ENCODE measurements at regions not wholly inside any gene's neighbourhood (a gene's known extent, or its start where the extent isn't known, plus 50 kb on each side); places are given as distances from the start of the nearest gene placed in this dataset.

- Histone ChIP-seq H3K27me3 (ENCODE audit: control insufficient read depth, insufficient read depth, low read length) (no peaks in the 10 kb centered on the region), H3K9ac (ENCODE audit: insufficient read depth, low read length) (no peak overlapping the region), H4K20me1 (ENCODE audit: control insufficient read depth, extremely low read depth, insufficient read depth, low read length) (no peaks in the 10 kb centered on the region), H3K27ac (ENCODE audit: insufficient read depth, low read length) (no peak overlapping the region), H3K4me3 (replicated peaks in 1 of 4; ENCODE audit: control extremely low read depth in 1 of 4, insufficient read depth in 1 of 4, low read depth in 3 of 4, low read length in 4 of 4) (no peak overlapping the region), H3K36me3 (ENCODE audit: control insufficient read depth, insufficient read depth, low read length) (no peaks in the 10 kb centered on the region), H3K9me3 (ENCODE audit: control insufficient read depth, insufficient read depth, low read depth, low read length) (no peaks in the 10 kb centered on the region), H3K79me2 (ENCODE audit: control insufficient read depth, insufficient read depth, low read length) (no peaks in the 10 kb centered on the region), H3K4me1 (ENCODE audit: control insufficient read depth, extremely low read depth, insufficient read depth, low read length) (no peaks in the 10 kb centered on the region), H3K4me2 (ENCODE audit: extremely low read depth, insufficient read depth, low read length) (peak overlapping the region; percentile 11), H2AFZ (ENCODE audit: low read length) (no peak overlapping the region)
- TF ChIP-seq CTCF (conservative IDR thresholded peaks at IDR 0.05 in 1 of 2, IDR thresholded peaks at IDR 0.05 in 1 of 2; ENCODE audit: low read depth in 1 of 2, low read length in 2 of 2) (no peak), EZH2 (IDR thresholded peaks at IDR 0.05; ENCODE audit: low read length, missing control alignments) (no peak)
- peak; percentile 45 to 60 for DNase-seq (ENCODE audit: low read depth in 2 of 2)
Measured at GRCh38 chr18:55863876-55864275, 275.9 kb upstream of the TCF4 start.

GRCh38 chr18:55863391-55863706 lies 275.4 kb upstream of the TCF4 start:
- no peaks in the 10 kb centered on the region for H4K20me1 ChIP-seq (ENCODE audit: control insufficient read depth, extremely low read depth, insufficient read depth, low read length)

DNA sequence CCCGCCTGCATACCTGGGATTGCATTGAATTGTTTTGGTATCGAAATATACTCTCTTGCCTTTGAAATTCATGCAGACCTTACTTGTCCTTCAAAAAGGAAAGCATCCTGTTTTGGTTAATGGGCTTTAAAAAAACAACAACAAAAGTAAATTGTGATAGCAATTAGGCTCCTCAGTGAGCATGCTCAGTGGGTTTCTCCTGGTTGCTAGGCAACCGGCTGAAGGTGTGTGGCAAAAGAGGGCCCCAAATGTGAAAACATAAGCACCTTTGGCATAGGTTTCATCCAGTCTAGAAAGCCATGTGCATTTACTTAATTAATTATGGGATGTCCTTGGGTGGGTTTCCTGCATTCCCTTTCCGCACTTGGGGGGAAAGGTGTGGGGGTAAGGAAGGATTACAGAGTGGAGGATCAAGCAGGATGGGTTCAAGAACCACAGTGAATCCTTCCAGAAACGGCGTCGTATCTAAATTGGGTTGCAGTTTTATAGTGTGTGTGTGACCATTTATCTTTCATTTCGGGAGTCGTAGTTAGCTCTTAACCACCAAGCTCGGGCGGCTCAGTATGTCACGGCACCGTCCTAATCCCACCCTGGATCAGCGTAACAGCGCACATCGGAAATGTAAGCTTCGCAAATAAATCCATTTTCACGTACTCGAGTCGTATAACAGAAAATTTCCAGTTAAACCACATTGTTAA lies 274.9 kb upstream of the TCF4 start:
- Histone ChIP-seq H3K4me2 (ENCODE audit: extremely low read depth, insufficient read depth, low read length) (no peak overlapping the region), H3K36me3 (ENCODE audit: control insufficient read depth, insufficient read depth, low read length) (no peaks in the 10 kb centered on the region), H3K27ac (ENCODE audit: insufficient read depth, low read length) (no peak overlapping the region), H4K20me1 (ENCODE audit: control insufficient read depth, extremely low read depth, insufficient read depth, low read length) (no peaks in the 10 kb centered on the region), H3K9me3 (ENCODE audit: control insufficient read depth, insufficient read depth, low read depth, low read length) (no peaks in the 10 kb centered on the region), H3K4me3 (replicated peaks in 1 of 4; ENCODE audit: control extremely low read depth in 1 of 4, insufficient read depth in 1 of 4, low read depth in 3 of 4, low read length in 4 of 4) (no peak overlapping the region), H3K4me1 (ENCODE audit: control insufficient read depth, extremely low read depth, insufficient read depth, low read length) (no peaks in the 10 kb centered on the region), H3K27me3 (ENCODE audit: control insufficient read depth, insufficient read depth, low read length) (no peaks in the 10 kb centered on the region), H2AFZ (ENCODE audit: low read length) (no peak overlapping the region), H3K79me2 (ENCODE audit: control insufficient read depth, insufficient read depth, low read length) (no peaks in the 10 kb centered on the region), H3K9ac (ENCODE audit: insufficient read depth, low read length) (no peak overlapping the region)
- TF ChIP-seq EZH2 (IDR thresholded peaks at IDR 0.05; ENCODE audit: low read length, missing control alignments) (no peak), CTCF (conservative IDR thresholded peaks at IDR 0.05 in 1 of 2, IDR thresholded peaks at IDR 0.05 in 1 of 2; ENCODE audit: low read depth in 1 of 2, low read length in 2 of 2) (no peak)
- no peak for DNase-seq (ENCODE audit: low read depth in 2 of 2)

More at GRCh38 chr18:55863391-55863706, 275.4 kb upstream of the TCF4 start:
- no peak overlapping the region for H3K27ac ChIP-seq (ENCODE audit: insufficient read depth, low read length)
- no peaks in the 10 kb centered on the region for H3K36me3 ChIP-seq (ENCODE audit: control insufficient read depth, insufficient read depth, low read length)
- H3K9me3 ChIP-seq (ENCODE audit: control insufficient read depth, insufficient read depth, low read depth, low read length) = no peaks in the 10 kb centered on the region
- no peaks in the 10 kb centered on the region for H3K4me1 ChIP-seq (ENCODE audit: control insufficient read depth, extremely low read depth, insufficient read depth, low read length)
- TF ChIP-seq EZH2 (IDR thresholded peaks at IDR 0.05; ENCODE audit: low read length, missing control alignments) (no peak), CTCF (conservative IDR thresholded peaks at IDR 0.05 in 1 of 2, IDR thresholded peaks at IDR 0.05 in 1 of 2; ENCODE audit: low read depth in 1 of 2, low read length in 2 of 2) (no peak)
- no peaks in the 10 kb centered on the region for H3K79me2 ChIP-seq (ENCODE audit: control insufficient read depth, insufficient read depth, low read length)
- no peak for DNase-seq (ENCODE audit: low read depth in 2 of 2)
- no peak overlapping the region for H3K4me2 ChIP-seq (ENCODE audit: extremely low read depth, insufficient read depth, low read length)
- H3K9ac ChIP-seq (ENCODE audit: insufficient read depth, low read length) = no peak overlapping the region
- H3K4me3 ChIP-seq (replicated peaks in 1 of 4; ENCODE audit: control extremely low read depth in 1 of 4, insufficient read depth in 1 of 4, low read depth in 3 of 4, low read length in 4 of 4) = no peak overlapping the region
- no peaks in the 10 kb centered on the region for H3K27me3 ChIP-seq (ENCODE audit: control insufficient read depth, insufficient read depth, low read length)
- H2AFZ ChIP-seq (ENCODE audit: low read length) = no peak overlapping the region

All from fibroblast of lung (primary cell).